C4-2B (cell line): ENCODE measurements at regions not wholly inside any gene's neighbourhood (a gene's known extent, or its start where the extent isn't known, plus 50 kb on each side); places are given as distances from the start of the nearest gene placed in this dataset.

Experiments used
- H3K27ac ChIP-seq: fragments of 450-650 bp; 2 replicates; pipeline ENCODE4 v1.5.1; 2017
- CTCF ChIP-seq: fragments of 450-650 bp; conservative IDR thresholded peaks from 2 replicates; pipeline ENCODE4 v1.5.1; 2017; ENCODE audit warnings: mild to moderate bottlenecking
- ZFX ChIP-seq: fragments of 450-650 bp; IDR thresholded peaks from 2 replicates; pipeline ENCODE4 v1.6.1; 2017

- no peak for TF ChIP-seq CTCF
- no peak for TF ChIP-seq ZFX
- H3K27ac ChIP-seq, result peak overlapping the region; percentile 93
Measured at GRCh38 chr1:67573311-67573872, 111.6 kb upstream of the GADD45A start.

GRCh38 chr1:67574221-67574620 is 110.8 kb upstream of the GADD45A start:
- no peak for TF ChIP-seq CTCF
- TF ChIP-seq ZFX, result no peak
- peak overlapping the region; percentile 93 for H3K27ac ChIP-seq

GRCh38 chr1:67575861-67576260 is 109.1 kb upstream of the GADD45A start:
- H3K27ac ChIP-seq, result peak overlapping the region; percentile 13; the same call in 1 of the 2 replicates
- TF ChIP-seq CTCF (no peak), ZFX (no peak)

- TF ChIP-seq ZFX, result no peak
- no peak for TF ChIP-seq CTCF
- H3K27ac ChIP-seq, result no peak overlapping the region
Measured at GRCh38 chr1:67576474-67576873, 108.5 kb upstream of the GADD45A start.

- H3K27ac ChIP-seq, result peak overlapping the region; percentile 40
- TF ChIP-seq ZFX, result no peak
- no peak for TF ChIP-seq CTCF
Measured at GRCh38 chr1:67577646-67578045, 107.4 kb upstream of the GADD45A start.

GRCh38 chr1:67578397-67579020 is 106.5 kb upstream of the GADD45A start:
- peak overlapping the region; percentile 43; the same call in 1 of the 2 replicates for H3K27ac ChIP-seq
- TF ChIP-seq CTCF (no peak), ZFX (no peak)

GRCh38 chr1:67579623-67580394 is 105.2 kb upstream of the GADD45A start:
- peak overlapping the region; percentile 26; the same call in 1 of the 2 replicates for H3K27ac ChIP-seq
- no peak for TF ChIP-seq CTCF
- TF ChIP-seq ZFX, result no peak
